ENCODE measurements at regions not wholly inside any gene's neighbourhood (a gene's known extent, or its start where the extent isn't known, plus 50 kb on each side); places are given as distances from the start of the nearest gene placed in this dataset.
"Not testable (repeated sequence)": the region's sequence is repeated elsewhere in the genome, so short reads cannot be mapped to it uniquely, and the experiment has no call there.

DNA sequence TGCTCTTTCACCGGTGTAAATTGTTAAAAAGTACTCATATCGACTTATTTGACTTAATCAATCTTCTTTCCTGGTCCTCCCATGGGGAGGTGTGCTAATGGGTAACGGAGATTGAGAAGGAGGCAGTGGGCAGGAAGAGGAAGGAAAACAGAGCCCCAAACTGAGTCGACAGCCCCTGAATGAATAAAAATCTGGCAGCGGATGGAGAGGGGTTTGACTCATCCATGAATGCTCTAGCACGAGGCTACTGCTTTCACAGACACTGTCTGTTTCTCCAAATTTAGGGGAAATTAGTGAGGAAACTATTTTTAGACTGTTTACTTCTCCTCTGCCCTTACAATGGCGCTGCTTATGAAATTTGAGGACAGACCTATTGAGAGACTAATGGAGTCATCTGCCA, 142.2 kb upstream of the ATXN1 start:
- DNase-seq (ENCODE audit: low read depth), result no peak

DNA sequence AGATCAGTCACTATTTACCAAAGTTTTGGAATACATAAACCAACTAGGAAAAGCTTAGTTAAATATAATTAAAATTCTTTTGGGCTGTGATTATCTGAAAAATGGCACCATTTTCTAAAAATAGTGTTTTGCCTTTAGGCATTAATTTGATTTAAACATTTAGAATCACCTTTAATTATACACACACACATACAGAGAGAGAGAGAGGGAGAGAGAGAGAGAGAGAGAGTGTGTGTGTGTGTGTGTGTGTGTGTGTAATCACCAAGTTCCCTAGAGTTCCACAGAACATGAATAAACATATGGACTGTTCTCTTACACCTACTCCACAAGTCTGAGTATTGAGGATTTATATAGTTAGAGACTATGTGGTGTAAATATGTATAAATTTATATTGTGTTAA, 141.2 kb upstream of the ATXN1 start:
- DNase-seq (ENCODE audit: low read depth), result no peak

DNA sequence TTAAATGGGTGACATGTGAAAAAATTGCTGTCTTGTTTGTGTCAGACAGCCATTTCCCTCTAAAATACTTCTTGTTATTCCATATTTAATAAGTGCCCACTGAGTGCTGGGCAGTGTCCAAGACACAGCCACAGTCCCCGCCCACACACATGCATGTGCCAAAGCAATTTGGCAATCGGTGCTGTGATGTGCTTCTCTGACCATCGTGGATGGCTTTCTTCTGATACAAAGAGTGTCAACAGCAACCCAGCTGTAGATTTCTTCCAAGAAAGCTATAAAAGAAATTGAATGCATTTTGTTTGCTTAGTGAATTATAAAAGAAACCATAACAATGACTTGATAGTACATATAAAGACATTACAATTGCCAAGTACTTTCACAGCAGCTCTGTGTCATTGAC, 140.5 kb upstream of the ATXN1 start:
- DNase-seq (ENCODE audit: low read depth), result peak; percentile 69

DNA sequence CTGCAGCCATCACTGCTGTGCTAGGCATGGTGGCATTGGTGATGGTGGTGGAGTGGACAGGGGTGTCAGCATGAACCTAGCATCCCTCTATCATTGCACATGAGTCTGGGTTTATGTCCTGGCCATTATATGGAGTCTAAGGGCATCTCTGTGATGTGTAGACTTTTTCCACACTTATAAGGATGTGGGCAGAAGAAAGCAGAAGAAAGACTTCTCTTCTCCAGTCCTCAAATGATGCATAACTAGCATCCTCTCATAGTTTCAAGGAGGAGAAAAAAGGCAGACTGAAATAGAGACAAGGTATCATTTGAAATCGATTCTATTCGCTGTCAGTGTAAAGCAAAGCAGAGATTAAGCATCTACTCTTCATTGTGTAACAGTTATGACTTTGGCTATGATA, 140.0 kb upstream of the ATXN1 start:
- no peak for DNase-seq (ENCODE audit: low read depth)

DNA sequence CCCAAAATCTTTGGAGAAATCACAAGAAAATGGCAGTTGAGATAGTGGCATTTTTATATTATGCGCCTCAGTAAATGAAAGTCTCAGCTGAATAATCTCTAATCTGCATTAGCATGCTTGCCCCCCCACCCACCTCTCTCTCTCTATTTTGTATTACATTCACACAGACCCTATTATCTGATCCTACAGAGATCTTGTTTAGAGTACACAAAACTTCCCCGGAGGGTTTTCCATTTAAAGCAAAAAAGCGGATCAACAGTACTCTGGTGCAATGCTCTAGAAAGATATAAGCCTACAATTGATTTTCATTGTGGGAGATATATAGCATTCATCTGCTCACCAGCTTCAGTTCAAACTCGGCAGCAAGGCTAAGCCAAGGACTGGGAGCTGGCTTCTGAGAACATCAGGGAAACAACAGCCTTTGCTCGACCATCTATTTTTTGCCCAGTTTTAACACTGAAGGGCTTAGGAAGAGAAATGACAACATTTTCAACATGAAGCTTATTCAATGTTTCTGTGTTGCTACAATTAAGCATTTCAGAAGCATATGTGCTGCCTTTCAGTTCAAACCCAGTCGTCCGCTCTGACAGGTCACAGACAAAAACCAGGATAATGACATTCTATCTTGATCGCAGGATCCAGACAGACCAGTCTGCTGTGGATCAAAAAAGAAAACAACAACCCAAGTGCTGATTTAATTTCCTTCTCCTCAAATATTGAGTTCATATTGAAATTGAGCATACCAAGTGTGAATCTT, 137.6 kb upstream of the ATXN1 start:
- DNase-seq (ENCODE audit: low read depth), result no peak

DNA sequence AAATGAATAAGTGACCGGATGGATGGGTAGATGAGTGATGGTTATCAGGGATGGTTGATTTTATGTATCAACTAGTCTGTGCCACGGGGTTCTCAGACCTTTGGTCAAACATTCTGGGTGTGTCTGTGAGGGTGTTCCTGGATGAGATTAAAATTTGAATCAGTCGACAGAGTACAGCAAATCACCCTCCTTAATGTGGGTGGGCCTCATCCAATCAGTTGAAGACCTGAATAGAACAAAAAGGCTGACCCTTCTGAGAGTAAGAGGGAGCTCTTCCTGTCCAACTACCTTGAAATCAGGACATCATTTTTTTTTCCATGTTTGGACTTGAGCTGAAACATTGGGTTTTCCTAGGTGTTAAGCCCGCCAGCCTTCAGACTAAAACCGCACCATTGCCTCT, 136.4 kb upstream of the ATXN1 start:
- DNase-seq (ENCODE audit: low read depth), result no peak

DNA sequence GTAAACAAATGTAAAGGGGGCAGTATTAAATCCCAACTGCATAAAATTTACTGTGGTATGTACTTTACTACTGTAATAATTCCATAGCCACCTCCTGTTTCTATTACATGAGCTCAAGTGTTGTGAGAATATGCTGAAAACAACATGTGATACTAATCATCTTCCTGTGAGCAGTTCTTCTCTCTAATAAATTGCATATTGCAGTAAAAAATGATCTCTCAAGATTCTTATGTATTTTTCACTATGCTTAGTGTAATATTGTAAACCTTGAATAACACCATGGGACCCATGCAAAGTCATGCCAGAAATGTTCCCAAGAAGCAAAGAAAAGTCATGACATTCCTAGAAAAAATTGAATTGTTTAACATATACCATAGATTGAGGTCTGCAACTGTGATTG, 133.0 kb upstream of the ATXN1 start:
- DNase-seq (ENCODE audit: low read depth), result no peak

DNA sequence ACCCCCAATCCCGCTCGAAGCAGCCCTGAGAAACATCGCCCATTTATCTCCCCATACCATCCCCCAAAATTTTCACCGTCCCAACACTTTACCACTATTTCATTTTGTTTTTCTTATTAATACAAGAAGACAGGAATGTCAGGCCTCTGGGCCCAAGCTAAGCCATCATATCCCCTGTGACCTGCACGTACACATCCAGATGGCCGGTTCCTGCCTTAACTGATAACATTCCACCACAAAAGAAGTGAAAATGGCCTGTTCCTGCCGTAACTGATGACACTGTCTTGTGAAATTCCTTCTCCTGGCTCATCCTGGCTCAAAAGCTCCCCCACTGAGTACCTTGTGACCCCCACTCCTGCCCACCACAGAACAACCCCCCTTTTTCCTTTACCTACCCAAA, 129.8 kb upstream of the ATXN1 start:
- DNase-seq (ENCODE audit: low read depth), result not testable (repeated sequence)

DNA sequence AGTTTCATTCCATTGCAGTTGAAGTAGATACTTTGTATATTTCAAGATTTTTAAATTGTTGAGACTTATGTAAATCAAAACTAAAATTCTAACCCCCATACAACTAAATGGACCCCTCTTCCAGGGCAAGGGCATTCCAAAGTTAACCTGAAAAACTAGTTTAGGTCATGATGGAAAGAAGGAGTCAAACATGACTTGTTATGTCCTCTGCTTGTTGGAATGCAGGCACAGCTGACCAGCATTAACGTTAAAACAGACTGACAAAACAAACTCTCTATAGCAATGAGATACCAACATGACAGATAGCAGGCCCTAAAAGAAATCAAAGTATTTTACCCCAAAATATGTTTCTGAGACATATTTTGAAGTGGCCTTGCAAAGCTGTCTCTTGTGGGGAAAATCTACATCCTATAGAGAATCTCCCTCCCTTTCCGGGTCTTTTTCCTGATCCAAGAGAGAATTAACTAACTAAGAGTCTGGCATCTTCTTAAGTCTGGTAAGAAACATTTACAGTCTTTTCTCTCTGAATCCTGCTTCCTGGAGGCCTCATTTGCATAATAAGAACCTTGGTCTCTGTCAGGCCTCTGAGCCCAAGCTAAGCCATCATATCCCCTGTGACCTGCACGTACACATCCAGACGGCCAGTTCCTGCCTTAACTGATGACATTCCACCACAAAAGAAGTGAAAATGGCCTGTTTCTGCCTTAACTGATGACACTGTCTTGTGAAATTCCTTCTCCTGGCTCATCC, 124.3 kb upstream of the ATXN1 start:
- DNase-seq (ENCODE audit: low read depth), result no peak

DNA sequence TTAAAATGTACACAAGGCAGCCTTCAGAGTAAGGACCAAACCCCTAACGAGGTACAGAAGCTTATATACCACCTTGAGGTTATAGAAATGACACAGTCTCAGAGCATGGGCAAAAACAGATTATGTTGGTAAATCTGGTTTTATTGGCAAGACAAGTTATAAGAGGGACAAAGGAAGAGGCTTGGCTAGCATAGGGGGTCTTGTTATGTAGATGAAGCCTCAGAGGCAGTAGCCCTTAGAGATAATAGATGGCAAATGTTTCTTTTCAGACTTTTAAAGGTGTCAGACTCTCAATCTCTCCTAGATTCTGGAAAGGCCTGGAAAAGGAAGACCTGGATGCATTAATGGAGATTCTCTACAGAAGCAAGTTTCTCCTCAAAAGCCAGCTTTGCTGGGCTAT, 123.3 kb upstream of the ATXN1 start:
- no peak for DNase-seq (ENCODE audit: low read depth)

DNA sequence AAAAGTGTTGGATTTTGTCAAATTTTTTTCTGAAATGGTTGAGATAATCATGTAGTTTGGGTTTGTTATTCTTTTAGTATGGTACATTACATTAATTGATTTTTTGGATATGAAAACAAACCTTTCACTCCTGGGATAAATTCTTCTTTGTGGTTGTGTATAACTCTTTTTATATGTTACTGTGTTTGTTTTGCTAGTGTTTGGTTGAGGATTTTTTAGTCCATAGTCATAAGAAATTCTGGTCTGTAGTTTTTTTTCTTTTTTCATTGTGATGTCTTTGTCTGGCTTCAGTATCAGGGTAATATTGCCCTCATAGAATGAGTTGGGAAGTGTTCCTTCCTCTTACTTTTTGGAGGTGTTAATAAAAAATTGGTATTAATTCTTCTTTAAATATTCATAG, 122.2 kb upstream of the ATXN1 start:
- DNase-seq (ENCODE audit: low read depth), result no peak

DNA sequence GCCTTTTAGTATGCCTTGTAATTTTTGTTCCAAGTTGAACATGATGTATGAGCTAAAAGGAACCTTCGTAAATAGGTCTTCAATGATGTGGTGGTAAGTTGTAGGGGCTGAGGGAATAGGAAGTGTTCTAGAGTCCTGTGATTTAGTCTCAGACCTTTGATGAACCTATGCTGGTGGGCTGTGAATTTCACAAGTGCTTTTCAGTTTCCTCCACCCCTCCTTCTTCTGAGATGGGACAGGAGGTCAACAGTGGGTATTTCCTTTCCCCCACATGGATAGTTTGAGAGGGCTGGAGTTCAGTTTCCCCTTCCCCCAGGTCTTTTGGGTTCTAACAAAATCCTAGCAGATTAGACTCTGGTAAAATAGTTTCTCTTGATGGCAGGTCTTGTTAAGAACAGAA, 121.0 kb upstream of the ATXN1 start:
- no peak for DNase-seq (ENCODE audit: low read depth)

DNA sequence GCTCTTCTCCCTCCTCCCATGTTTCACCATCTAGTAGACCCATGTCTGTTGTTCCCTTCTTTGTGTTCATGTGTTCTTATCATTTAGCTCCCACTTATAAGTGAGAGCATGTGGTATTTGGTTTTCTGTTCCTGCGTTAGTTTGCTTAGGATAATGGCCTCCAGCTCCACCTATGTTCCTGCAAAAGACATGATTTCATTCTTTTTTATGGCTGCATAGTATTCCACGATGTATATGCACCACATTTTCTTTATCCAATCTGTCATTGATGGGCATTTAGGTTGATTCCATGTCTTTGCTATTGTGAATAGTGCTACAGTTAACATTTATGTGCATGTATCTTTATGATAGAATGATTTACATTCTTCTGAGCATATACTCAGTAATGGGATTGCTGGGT, 115.6 kb upstream of the ATXN1 start:
- not testable (repeated sequence) for DNase-seq (ENCODE audit: low read depth)

DNA sequence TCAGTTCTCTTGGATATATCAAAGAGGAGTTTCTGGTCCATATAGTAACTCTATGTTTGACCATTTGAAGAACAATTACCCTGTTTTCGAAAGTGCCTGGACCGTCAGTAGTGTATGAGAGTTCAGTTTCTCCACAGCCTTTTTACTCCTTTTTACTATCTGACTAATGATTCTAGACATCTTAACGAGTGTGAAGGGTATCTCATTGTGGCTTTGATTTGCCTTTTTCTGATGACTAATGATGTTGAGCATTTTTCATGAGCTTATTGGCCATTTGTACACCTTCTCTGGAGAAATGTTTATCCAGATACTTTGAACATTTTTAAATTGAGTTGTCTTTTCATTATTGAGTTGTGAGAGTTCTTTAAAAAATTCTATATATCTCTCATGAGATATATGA, 114.9 kb upstream of the ATXN1 start:
- no peak for DNase-seq (ENCODE audit: low read depth)

DNA sequence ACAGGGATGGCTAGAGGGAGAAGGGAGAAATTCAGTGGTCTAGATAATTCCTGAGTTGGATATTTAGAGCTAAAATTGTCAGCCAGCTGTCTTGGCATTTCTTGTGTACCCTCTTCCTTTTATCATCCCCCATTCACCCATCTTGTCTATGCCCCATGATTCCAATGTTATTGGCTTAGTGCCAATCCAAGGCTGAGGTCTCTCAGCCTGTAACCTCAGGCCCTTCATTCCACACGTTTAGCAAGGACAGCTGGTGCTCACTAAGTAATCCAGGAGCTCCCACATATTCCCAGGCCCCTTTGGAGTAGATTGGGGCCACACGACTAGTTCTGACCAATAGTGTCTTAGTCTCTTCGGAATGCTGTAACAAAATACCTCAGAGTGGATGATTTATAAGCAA, 112.4 kb upstream of the ATXN1 start:
- DNase-seq (ENCODE audit: low read depth), result no peak

DNA sequence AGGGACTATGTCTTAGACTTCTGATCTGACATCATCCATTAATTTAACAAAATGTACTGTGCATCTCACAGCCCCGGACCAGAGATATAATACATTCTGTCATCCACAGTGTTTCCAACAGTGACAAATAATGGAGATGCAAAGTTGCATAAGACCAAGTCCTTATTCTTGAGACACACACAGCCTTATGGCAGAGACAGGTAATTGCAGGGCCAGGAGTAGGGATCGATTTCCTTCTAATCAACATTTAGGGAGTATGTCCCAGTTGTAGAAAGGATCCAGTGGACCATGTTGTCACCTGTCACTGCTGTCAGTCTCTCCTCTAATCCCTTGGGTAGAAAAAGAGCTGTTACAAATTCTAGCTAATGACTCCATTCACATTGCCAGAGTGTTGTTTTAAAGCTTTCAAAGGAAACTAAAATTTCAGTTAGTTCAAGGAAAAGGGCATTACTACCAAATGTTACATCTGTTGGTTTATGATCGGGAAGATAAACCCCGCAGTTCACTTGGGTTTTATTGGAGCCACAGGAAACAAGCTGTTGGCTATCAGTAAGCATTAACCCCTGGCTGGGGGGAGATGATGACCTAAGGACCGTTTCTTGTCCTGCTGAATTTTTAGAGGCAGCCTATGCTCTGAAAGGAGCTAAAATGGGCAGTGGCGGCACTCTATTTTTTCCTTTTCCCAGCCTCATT, 111.4 kb upstream of the ATXN1 start:
- no peak for DNase-seq (ENCODE audit: low read depth)

DNA sequence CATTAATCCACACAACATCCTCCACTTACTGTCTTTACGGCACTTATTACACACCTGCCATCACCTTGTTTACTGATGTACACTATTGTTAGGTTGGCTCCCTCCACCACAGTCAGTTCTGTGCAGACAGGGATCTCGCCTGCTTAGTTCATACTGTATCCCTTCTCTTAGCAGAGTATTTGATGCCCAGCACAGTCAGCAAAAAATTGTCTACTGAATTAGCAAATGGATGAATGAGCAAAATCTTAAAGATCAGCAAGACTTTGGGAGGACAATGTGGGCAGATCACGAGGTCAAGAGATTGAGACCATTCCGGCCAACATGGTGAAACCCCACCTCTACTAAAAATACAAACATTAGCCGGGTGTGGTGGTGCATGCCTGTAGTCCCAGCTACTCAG, 109.8 kb upstream of the ATXN1 start:
- no peak for DNase-seq (ENCODE audit: low read depth)

DNA sequence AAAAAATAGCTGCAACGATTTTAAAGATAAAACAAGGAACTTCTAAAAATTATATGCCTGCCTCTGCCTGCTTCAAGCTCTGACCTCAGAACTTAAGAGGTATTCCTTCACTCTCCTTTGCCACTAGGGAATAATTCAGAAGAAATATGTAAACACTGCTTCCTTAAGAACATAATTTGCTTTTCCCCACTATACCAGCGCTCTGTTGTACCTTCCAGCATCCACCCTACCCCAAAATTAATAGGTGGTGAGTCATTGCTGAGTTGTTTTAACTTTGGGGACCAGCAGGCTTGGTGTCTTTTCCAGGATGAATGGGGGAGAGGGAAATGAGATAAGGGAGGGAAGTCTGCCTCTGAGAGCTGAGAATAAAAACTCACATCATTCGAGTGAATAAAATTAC, 107.7 kb upstream of the ATXN1 start:
- no peak for DNase-seq (ENCODE audit: low read depth)

DNA sequence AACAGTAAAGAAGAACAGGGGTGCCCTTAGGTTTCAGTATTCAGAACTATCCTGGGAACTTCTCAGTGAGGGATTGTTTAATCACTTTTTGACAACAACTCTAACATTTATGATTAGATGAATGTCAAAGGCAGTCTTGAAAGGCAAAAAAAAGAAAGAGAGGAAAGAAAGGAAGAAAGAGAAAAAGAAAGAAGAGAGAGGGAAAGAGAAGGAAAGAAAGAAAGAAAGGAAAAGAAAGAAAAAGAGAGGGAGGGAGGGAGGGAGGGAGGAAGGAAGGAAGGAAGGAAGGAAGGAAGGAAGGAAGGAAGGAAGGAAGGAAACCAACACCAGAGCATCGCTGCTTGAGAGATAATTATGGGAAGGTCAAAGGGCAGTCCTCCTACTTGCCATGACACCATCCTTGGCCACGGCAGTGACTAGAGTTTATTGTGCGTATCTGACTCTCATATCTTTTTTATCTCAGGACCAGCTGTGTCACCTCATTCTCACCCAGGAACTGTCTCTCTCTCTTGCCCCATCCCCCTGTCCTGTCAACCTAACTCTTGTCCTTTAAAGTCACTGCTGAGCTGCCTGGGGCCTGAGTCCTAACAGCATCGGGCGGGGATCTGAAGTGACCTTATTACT, 96.8 kb upstream of the ATXN1 start:
- no peak for DNase-seq (ENCODE audit: low read depth)

DNA sequence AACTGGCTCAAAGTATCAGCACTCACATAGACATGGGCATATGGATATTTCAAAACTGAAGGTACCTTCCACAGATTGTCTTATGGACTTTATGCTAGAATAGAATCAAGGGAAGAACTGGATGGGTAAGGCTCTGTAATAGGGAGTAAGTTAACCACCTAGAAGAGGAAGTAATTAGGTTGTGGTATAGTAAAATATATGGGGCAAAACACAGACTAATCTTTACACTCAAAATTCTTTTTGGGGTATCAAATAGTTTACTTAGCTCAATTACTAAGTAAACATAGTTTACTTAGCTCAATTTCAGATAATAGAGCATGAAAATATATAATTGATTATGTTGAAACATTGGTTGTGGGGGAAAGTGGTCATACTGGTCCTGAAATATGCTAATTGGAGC, 94.2 kb upstream of the ATXN1 start:
- no peak for DNase-seq (ENCODE audit: low read depth)

DNA sequence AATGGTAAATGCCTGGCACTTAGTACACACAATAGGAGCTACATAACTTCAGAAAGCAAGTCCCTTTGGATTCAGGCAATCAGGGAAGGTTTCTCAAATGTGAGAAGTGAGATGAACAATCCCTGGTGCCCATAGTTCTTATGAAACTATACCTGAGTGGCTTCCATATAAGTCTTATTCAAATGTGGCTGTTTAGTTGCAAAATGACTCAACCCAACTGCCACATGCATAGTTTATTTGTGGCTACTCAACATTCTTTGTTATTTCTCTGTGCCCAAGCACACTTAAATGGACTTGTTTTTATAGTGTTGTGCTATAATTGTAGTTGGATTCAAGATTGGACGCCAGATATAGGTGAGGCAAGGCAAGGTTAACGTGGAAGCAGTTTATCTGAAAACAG, 93.7 kb upstream of the ATXN1 start:
- no peak for DNase-seq (ENCODE audit: low read depth)

DNA sequence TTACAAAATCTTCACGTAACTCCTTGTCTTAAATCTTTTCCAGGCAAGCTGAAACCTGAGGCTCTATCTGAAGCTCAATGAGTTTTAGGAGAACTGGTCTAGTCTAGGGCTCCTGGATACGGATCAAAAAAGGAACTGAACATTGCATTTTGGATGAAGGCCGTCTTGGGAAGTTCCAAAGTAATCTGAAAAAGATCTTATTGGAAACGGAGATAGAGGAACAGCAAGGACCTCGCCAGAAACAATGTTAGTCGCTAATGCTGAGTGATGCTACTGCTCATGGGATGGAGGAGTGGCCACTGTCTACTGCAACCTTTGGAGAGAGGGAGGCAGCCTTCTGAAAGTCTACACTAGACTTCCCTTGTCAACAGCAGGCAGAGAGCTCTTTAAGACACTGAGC, 91.4 kb upstream of the ATXN1 start:
- DNase-seq (ENCODE audit: low read depth), result no peak

DNA sequence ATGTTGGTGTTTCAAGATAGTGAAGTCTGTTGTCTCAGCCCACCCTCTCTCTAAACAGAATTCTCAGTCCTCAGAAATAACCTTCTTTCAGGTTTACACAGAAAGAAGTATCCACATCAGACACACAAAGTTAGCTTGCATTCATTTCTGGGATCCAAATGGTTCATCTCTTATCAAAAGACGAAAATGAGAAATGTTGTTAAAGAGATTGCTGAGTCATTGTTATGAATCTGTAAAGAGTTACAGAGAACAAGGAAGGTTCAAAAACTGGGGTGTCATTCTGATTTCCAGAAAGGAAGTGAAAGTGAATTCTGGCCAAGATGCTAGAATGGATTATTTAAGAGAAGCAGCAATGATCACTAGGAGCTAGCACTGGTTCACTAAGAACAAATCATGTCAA, 90.5 kb upstream of the ATXN1 start:
- no peak for DNase-seq (ENCODE audit: low read depth)
